Uterus (tissue), 3 donors: ENCODE measurements at regions not wholly inside any gene's neighbourhood (a gene's known extent, or its start where the extent isn't known, plus 50 kb on each side); places are given as distances from the start of the nearest gene placed in this dataset.
"Not testable (repeated sequence)": the region's sequence is repeated elsewhere in the genome, so short reads cannot be mapped to it uniquely, and the experiment has no call there.

Experiments used
- DNase-seq, 2 donors: peaks; one replicate each; pipeline ENCODE4 v3.0.0-alpha.2; 2019 to 2020
- H3K27ac ChIP-seq, 2 donors: fragments of 200-600 bp; sonication (generic); 1 replicate in 1 of 2; 2 replicates in 1 of 2; pipeline ENCODE4 v1.5.1; 2016 to 2018
- H3K27me3 ChIP-seq, 2 donors: fragments of 200-600 bp; sonication (generic); one replicate each; pipeline ENCODE4 v1.5.1; 2018 to 2019; ENCODE audit warnings: control low read depth in 1 of 2
- H3K36me3 ChIP-seq, 2 donors: fragments of 200-600 bp; sonication (generic); one replicate each; pipeline ENCODE4 v1.5.1; 2019; ENCODE audit warnings: control low read depth in 1 of 2
- H3K4me1 ChIP-seq, 2 donors: fragments of 200-600 bp; sonication (generic); one replicate each; pipeline ENCODE4 v1.5.1; 2018 to 2019; ENCODE audit warnings: control low read depth in 1 of 2
- H3K4me3 ChIP-seq, 2 donors: fragments of 200-600 bp; sonication (generic); 1 replicate in 1 of 2; 2 replicates in 1 of 2; pipeline ENCODE4 v1.5.1; 2018 to 2019; ENCODE audit warnings: mild to moderate bottlenecking in 1 of 2
- H3K9me3 ChIP-seq, 2 donors: fragments of 200-600 bp; sonication (generic); one replicate each; pipeline ENCODE4 v1.5.1; 2019; ENCODE audit warnings: control low read depth in 1 of 2
- POLR2A ChIP-seq, 2 donors: fragments of 450-650 bp; IDR thresholded peaks; one replicate each; pipeline ENCODE4 v1.6.1; 2016; ENCODE audit warnings: antibody characterized with exemption in 2 of 2, mild to moderate bottlenecking in 1 of 2, moderate library complexity in 1 of 2
- intact Hi-C: fragments of 100-400 bp; cut with DNase I; formaldehyde crosslinking; loops from one replicate; pipeline ENCODE4 v1.15.1; 2023; ENCODE audit warnings: low total_unique reads
- TF ChIP-seq, protein P1 (sequence below), 4 experiments: fragments of 200-600 bp in 2 of 4; fragments of 450-650 bp in 2 of 4; sonication (generic) in 2 of 4; IDR thresholded peaks; one replicate each; pipeline ENCODE4 v1.5.1; 2016 to 2019; ENCODE audit warnings: antibody characterized with exemption in 4 of 4, mild to moderate bottlenecking in 2 of 4, moderate library complexity in 1 of 4
- donor health status: DM: yes; HTN: yes; CAD: no.

DNA sequence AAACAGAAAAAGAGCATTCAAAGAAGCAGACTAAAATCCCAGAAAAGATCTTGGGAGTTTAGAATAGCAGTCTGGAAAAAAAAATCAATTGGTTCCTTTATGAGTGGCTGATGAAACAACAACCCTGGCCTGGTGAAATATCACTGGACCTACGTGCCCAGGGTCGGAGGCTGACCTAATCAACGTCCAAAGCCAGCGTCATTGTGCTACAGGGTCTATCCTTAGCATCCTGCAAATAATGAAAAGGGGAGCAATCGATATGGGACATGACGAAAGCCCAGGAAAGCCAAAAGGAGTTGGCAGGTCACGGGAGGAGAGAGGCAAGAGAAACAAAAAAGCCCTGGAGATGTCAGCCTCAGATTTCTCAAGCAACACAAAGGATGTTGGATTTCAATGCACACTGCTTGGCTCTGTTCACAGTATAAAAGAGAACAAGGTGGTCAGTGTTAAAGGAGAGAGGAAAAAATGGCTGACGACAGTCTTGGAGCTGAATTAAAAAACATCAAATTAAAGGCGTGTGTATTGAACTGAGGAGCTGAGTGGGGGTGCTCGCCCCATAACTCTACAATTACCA, 148.8 kb downstream of the BLID start:
- Histone ChIP-seq H3K9me3 (no peaks in the 10 kb centered on the region), H3K27me3 (no peaks in the 10 kb centered on the region), H3K27ac (no peak overlapping the region), H3K4me3 (no peak overlapping the region), H3K36me3 (no peaks in the 10 kb centered on the region), H3K4me1 (no peaks in the 10 kb centered on the region)
- intact Hi-C loops: no loop called here
- TF ChIP-seq, protein P1, sequence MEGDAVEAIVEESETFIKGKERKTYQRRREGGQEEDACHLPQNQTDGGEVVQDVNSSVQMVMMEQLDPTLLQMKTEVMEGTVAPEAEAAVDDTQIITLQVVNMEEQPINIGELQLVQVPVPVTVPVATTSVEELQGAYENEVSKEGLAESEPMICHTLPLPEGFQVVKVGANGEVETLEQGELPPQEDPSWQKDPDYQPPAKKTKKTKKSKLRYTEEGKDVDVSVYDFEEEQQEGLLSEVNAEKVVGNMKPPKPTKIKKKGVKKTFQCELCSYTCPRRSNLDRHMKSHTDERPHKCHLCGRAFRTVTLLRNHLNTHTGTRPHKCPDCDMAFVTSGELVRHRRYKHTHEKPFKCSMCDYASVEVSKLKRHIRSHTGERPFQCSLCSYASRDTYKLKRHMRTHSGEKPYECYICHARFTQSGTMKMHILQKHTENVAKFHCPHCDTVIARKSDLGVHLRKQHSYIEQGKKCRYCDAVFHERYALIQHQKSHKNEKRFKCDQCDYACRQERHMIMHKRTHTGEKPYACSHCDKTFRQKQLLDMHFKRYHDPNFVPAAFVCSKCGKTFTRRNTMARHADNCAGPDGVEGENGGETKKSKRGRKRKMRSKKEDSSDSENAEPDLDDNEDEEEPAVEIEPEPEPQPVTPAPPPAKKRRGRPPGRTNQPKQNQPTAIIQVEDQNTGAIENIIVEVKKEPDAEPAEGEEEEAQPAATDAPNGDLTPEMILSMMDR (IDR thresholded peaks at IDR 0.05): no peak
- TF ChIP-seq POLR2A (IDR thresholded peaks at IDR 0.05): no peak
- DNase-seq: no peak

DNA sequence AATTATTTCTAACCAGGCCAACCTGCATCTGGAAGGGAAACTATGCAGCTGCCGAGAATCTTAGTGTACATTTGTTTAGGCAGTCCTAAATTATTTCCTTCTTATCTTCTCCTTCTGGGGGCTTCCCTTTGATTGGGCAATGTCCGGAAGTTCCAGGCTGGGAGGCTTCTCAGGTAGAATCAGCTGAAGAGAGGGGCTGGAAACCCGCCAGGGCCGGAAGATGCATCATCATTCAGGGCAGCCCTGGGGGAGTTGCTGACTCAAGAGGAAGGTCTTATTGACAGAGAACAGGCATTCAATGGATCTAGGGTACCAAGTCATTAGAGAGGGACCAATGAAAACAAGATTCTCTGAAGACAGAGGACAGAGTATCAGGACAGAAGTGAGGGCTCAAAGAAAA, 150.7 kb downstream of the BLID start:
- intact Hi-C loops: no loop called here
- Histone ChIP-seq H3K4me1 (no peaks in the 10 kb centered on the region), H3K27ac (no peak overlapping the region), H3K9me3 (no peaks in the 10 kb centered on the region), H3K36me3 (no peaks in the 10 kb centered on the region), H3K4me3 (no peak overlapping the region), H3K27me3 (no peaks in the 10 kb centered on the region)
- TF ChIP-seq POLR2A (IDR thresholded peaks at IDR 0.05): no peak
- TF ChIP-seq, protein P1 (IDR thresholded peaks at IDR 0.05): no peak
- no peak for DNase-seq

DNA sequence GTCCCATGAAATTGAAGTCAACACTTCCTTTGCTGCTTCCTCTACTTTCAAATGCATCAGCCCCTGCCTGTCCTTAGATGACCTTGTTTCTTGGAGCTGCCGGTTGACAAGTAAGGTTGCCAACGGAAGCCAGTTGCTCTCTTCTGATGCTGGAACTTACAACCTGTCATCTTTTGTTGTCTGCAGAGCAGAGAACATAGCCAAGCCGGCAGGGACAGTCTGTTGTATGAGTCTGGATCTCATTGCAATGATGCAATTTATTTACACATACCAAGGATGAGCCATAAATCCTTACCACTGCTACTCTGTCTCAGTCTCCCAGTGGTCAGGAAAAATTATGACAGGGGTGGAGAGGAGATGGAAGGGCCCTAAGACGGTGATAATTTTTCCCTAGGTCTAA, 151.4 kb downstream of the BLID start:
- intact Hi-C loops: no loop called here
- no peaks in the 10 kb centered on the region for H3K4me1 ChIP-seq
- no peak overlapping the region for H3K4me3 ChIP-seq
- no peak overlapping the region for H3K27ac ChIP-seq
- H3K36me3 ChIP-seq: no peaks in the 10 kb centered on the region
- DNase-seq: no peak
- H3K27me3 ChIP-seq: no peaks in the 10 kb centered on the region
- TF ChIP-seq, protein P1 (IDR thresholded peaks at IDR 0.05): no peak
- TF ChIP-seq POLR2A (IDR thresholded peaks at IDR 0.05): no peak
- H3K9me3 ChIP-seq: no peaks in the 10 kb centered on the region

DNA sequence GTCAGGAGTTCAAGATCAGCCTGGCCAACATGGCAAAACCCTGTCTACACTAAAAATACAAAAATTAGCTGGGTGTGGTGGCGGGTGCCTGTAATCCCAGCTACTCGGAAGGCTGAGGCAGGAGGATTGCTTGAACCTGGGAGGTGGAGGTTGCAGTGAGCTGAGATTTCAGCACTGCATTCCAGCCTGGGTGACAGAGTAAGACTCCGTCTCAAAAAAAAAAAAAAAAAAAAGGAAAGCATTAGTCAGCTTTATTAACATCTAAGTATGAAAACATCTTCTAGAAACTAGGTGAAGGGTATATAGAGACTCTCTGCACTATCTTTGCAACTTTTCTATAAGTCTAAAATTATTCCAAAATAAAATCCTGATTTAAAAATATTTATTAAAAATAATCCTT, 152.2 kb downstream of the BLID start:
- H3K9me3 ChIP-seq, H3K27me3 ChIP-seq, DNase-seq, H3K4me1 ChIP-seq, H3K4me3 ChIP-seq, H3K36me3 ChIP-seq, H3K27ac ChIP-seq, intact Hi-C loops: not testable (repeated sequence)

DNA sequence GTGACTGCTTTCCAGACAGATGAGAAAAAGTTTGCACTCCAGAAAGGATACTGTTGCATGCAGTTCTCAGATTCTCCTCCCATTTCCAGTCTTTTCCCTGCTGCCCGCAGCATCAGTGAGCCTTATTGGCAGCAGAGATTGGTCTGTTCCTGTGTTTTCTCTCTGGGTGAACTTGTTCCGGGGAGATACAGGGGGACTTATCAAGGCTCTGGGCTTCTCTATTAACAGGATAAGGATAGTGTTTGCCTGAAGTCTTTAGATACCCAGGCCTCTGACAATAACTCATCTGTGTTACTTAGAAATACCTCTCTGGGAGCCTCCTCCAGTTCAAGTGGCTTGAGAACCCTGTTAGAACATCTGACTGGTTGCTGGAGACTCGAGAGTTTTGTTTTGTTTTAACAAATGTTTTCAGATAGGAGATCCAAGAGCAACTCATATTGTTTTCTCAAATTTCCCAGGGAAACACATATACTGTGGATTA, 154.7 kb downstream of the BLID start:
- Histone ChIP-seq H3K4me3 (no peak overlapping the region), H3K4me1 (no peaks in the 10 kb centered on the region), H3K27me3 (no peaks in the 10 kb centered on the region), H3K36me3 (no peaks in the 10 kb centered on the region), H3K27ac (no peak overlapping the region), H3K9me3 (no peaks in the 10 kb centered on the region)
- TF ChIP-seq POLR2A (IDR thresholded peaks at IDR 0.05): no peak
- TF ChIP-seq, protein P1 (IDR thresholded peaks at IDR 0.05): no peak
- no peak for DNase-seq
- intact Hi-C loops: no loop called here

DNA sequence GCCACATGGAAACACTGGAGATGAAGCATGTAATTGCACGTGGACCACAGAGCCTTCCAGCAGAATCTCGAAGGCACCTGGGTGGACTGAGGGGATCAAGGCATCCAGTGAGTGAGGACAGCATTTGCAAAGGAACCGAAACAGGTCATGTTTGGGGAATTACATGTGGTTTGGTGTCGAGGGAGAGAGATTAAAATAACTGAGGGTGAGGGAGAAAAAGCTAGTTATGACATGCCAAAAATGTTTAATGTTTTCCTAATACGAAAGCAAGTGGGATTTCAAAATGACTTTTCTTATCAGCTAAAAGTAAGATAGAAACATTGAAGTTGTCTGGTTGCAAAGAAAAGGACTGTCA, 157.1 kb downstream of the BLID start:
- Histone ChIP-seq H3K27ac (no peak overlapping the region), H3K36me3 (no peaks in the 10 kb centered on the region), H3K27me3 (no peaks in the 10 kb centered on the region), H3K9me3 (no peaks in the 10 kb centered on the region), H3K4me3 (no peak overlapping the region), H3K4me1 (no peaks in the 10 kb centered on the region)
- TF ChIP-seq, protein P1 (IDR thresholded peaks at IDR 0.05): no peak
- TF ChIP-seq POLR2A (IDR thresholded peaks at IDR 0.05): no peak
- intact Hi-C loops: no loop called here
- DNase-seq: no peak
